SW 1271 (cell line): ENCODE measurements at regions not wholly inside any gene's neighbourhood (a gene's known extent, or its start where the extent isn't known, plus 50 kb on each side); places are given as distances from the start of the nearest gene placed in this dataset.
"Not testable (repeated sequence)": the region's sequence is repeated elsewhere in the genome, so short reads cannot be mapped to it uniquely, and the experiment has no call there.

Experiments
- DNase-seq, 2 experiments: peaks; one replicate each; lab custom pipeline; 2025; lab: John Stamatoyannopoulos, UW

GRCh38 chr2:17193433-17193890, 324.8 kb downstream of the RAD51AP2 start:
- DNase-seq = not testable (repeated sequence)

GRCh38 chr2:17191223-17191622, 327.0 kb downstream of the RAD51AP2 start:
- DNase-seq = no peak

- DNase-seq = no peak
These were observed 327.7 kb downstream of the RAD51AP2 start for GRCh38 chr2:17190527-17190926.

DNA sequence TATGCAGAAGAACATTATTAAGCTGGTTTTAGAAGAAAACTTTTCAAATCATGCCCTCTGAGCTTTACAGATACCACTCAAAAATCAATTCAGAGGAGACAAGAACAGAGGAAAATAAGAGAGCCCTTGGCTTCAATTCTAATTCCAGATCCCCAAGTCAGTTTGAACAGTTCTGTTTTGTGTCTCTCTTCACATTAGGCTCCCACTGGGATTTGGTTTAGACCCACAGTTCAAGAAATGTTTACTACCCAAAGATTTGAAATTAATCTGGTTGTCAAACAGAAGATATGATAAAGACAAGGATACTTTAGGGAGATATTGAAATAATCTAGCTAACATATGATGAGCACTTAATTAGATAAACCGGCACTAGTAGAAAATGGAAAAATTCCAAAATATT, 329.5 kb downstream of the RAD51AP2 start:
- DNase-seq = no peak

- DNase-seq = no peak
These were observed 333.7 kb downstream of the RAD51AP2 start for GRCh38 chr2:17184512-17184911.

GRCh38 chr2:17182399-17182798, 335.8 kb downstream of the RAD51AP2 start:
- no peak for DNase-seq

- no peak for DNase-seq
These were observed 337.0 kb downstream of the RAD51AP2 start for GRCh38 chr2:17181051-17181752.

- no peak for DNase-seq
These were observed 339.0 kb downstream of the RAD51AP2 start for GRCh38 chr2:17179145-17179808.

DNA sequence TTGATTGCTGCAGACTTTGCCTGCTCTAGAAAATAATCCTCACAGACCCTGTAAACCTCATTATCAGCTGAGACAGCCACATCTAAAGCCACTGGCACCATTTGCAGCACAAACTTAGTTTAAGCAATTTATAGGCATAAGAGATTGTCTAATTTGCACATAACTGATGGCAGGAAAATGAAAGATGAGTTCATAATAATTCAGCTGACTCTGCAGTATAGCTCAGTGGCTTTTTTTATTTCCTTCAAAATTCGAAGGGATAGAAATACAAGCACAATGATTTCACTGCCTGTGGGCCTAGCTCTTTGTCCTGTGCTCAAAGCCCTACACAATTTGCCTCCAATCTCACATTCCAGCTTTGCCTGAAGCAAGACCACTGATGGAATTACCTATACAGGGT, 341.2 kb downstream of the RAD51AP2 start:
- DNase-seq = no peak

DNA sequence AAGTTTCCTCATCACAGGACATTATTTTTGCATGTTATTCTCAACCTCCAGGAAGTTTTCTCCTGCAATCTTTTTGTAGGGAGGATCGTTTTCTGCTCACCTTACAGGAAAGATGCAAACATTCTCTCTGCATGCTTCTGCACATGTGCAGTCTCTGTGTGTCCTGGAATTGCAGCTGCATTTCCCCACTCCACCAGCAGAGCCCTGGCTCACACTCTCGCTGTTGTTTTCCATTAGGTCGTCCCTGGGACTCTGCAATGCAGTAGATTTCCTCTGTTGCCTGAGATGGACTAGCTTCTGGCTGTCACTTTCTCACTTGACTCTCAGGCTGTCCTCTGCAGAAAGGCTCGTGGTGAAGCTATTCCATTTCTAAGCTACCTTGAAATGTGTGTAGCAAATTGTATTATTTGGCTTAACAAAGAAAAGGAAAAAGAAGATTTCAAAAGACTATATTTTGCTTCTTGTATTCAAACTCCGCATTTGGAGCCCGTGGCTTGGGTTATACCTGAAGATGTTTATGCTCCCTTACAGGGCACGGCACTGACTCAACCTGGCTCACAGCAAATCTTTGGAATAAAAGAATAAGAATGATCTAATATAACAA, 346.7 kb downstream of the RAD51AP2 start:
- DNase-seq = no peak

- DNase-seq = no peak
These were observed 351.7 kb downstream of the RAD51AP2 start for GRCh38 chr2:17166506-17166905.

GRCh38 chr2:17164550-17164949, 353.7 kb downstream of the RAD51AP2 start:
- no peak for DNase-seq

- DNase-seq = no peak
These were observed 354.6 kb downstream of the RAD51AP2 start for GRCh38 chr2:17163638-17164037.

DNA sequence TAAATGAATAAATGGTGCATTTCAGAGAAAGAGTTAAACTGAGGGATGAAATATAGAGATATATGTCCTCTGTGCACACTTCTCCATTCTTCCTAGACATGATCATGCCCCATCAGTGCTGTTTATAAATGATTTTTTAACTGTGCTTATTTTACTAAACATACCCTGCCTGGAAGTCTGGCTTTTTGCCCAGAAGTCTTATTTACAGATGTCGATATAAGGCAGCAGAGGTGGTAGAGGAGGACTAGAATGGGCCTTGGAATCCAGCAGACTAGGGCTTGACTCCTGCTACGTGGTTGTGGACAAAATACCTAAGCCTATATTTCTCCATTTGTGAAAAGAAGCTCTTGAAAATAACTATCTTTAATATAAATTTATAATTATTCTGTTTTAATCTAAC, 355.5 kb downstream of the RAD51AP2 start:
- no peak for DNase-seq

GRCh38 chr2:17160594-17160993, 357.6 kb downstream of the RAD51AP2 start:
- DNase-seq = no peak

DNA sequence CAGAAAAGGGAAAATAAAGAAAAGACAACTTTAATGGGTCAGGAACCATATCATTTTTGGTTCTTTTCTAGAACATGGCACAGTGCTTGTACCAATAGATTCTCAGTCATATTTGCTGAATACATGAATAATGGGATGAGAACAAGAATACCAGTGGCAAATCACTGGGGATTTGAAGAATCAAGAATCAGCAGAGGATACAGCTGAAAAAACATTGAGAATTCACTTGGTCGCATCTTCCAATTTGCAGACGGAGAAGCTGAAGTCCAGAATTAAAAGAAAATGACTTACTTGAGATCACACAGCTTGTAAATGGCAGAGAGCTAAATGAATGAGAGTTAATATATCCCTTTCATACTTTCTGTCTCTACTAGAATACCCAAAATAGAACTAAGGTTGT, 362.2 kb downstream of the RAD51AP2 start:
- DNase-seq = no peak

DNA sequence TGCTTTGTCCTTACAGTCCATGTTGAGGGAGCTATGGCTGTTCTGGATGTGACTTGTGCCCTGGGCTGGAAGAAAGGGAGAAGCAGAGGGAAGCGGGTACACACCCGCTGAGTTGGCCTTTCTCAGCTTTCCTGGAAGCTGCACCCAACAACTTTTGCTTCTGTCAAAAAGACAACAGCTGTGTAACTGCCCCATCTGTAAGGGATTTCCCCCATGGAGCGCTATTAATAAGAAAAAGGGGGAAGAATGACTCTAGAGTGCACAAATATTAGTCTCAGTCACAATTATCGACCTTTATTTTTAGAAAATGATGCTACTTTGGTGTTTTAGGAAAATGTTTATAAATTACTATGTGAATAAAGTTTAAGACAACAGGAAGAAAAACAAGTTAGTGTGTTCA, 368.3 kb downstream of the RAD51AP2 start:
- DNase-seq = no peak

DNA sequence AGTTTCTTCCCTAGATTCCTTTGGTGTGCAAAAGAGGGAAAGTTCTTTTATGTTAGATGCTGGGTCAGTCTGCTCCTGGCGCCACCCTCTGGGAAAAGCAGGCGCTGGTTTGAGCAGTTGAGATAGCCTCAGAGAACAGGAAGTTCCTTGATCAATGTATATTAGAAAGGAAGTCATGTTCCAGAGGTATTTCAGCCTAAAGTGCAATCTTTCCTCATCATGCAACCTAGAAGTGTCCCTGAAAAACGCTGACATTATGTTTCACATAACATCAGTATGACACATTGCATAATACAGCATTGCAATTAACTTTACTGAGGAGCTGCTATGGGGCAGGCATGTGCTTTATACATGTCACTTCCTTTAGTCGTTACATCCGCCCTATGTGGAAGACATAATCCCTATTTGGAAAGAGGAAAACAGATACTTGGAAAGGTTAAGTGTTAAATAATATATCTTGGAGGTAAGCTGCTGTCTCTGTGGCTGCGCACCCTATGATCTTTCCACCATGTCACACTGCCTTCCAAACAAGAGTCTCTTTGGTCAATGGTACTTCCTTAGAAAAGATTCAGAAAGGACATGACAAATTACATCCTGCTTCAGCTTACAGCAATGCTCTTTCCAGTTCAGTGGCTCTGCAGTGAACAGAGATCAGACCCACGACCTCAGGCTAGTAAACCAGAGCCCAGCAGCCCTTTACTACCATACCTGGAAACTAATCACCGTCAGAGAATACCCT, 369.7 kb downstream of the RAD51AP2 start:
- DNase-seq = no peak

DNA sequence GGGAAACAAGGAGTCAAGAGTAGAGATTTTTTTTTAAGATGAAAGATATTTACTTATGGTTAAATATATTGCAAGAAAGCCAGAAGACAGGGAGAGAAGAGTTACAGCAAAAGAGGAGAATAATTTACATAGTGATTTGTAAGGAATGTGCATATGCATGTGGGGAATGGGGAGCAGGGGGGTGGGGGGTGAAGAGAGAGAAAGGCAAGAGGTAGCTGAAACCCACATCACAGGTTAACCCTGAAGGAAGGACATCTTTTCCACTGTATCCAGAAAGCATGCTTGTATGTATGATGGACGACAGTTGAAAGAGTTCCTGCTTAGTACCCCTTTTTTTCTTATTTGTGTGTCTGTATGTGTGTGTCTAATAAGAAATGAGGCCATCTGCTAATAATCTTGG, 371.9 kb downstream of the RAD51AP2 start:
- no peak for DNase-seq

DNA sequence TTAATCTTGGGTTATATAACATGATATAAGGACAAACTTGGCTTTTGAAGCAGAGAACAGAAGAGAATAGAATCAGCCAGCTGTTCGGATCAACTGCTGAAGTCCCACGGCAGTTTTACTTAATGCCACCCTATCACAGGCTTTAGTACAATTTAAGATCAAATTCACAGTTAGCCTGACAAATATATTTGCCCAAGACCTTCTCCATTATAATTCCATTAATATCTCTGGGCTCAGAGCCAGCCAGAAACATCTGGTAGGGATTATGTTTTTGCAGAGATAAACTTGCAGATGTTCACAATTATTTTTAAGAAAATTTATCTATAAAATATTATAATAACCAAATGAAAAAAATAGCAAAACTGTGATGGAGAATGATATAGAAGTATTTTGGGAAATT, 381.4 kb downstream of the RAD51AP2 start:
- DNase-seq = no peak

GRCh38 chr2:17136231-17136630, 382.0 kb downstream of the RAD51AP2 start:
- DNase-seq = no peak

GRCh38 chr2:17135619-17136018, 382.6 kb downstream of the RAD51AP2 start:
- DNase-seq = no peak
